OCI-LY1 (cell line): ENCODE measurements at regions not wholly inside any gene's neighbourhood (a gene's known extent, or its start where the extent isn't known, plus 50 kb on each side); places are given as distances from the start of the nearest gene placed in this dataset.

Experiments
- H2AFZ ChIP-seq: fragments of 200-600 bp; sonication (generic), shearing (Covaris generic); 2 replicates; pipeline ENCODE4 v1.6.0; 2014; ENCODE audit warnings: antibody characterized with exemption, mild to moderate bottlenecking, low read length
- H3F3A ChIP-seq: fragments of 200-600 bp; sonication (generic), shearing (Covaris generic); 2 replicates; pipeline ENCODE4 v1.6.0; 2014; ENCODE audit warnings: mild to moderate bottlenecking, antibody characterized with exemption, low read length, moderate library complexity; ENCODE audit not compliant: insufficient read depth
- H3K27ac ChIP-seq: fragments of 200-600 bp; sonication (generic); 2 replicates; pipeline ENCODE4 v1.5.1; 2014; ENCODE audit warnings: low read length, mixed run types, mild to moderate bottlenecking, low read depth; ENCODE audit not compliant: poor library complexity, severe bottlenecking
- H3K27me3 ChIP-seq: fragments of 200-600 bp; sonication (generic); 2 replicates; pipeline ENCODE4 v1.6.0; 2014; ENCODE audit warnings: antibody characterized with exemption, mild to moderate bottlenecking, low read length, moderate library complexity; ENCODE audit not compliant: insufficient read depth
- H3K36me3 ChIP-seq: fragments of 200-600 bp; sonication (generic); 2 replicates; pipeline ENCODE4 v1.6.1; 2014; ENCODE audit warnings: mild to moderate bottlenecking, antibody characterized with exemption, low read length, moderate library complexity, mixed read lengths; ENCODE audit not compliant: insufficient read depth
- H3K4me1 ChIP-seq: fragments of 200-600 bp; sonication (generic); 2 replicates; pipeline ENCODE4 v1.5.1; 2014; ENCODE audit warnings: mild to moderate bottlenecking, low read length, moderate library complexity; ENCODE audit not compliant: insufficient read depth, severe bottlenecking
- H3K4me2 ChIP-seq: fragments of 200-600 bp; sonication (generic), shearing (Covaris generic); 2 replicates; pipeline ENCODE4 v1.6.1; 2014; ENCODE audit warnings: low read length
- H3K4me3 ChIP-seq: fragments of 200-600 bp; sonication (generic); 2 replicates; pipeline ENCODE4 v1.5.1; 2014; ENCODE audit warnings: low read length, low read depth, mild to moderate bottlenecking, mixed read lengths; ENCODE audit not compliant: poor library complexity, severe bottlenecking
- H3K79me2 ChIP-seq: fragments of 200-600 bp; shearing (Covaris generic); 2 replicates; pipeline ENCODE4 v1.6.1; 2016; ENCODE audit warnings: mixed run types, low read length, mixed read lengths; ENCODE audit not compliant: insufficient read depth
- H3K9ac ChIP-seq: fragments of 200-600 bp; sonication (generic), shearing (Covaris generic); 2 replicates; pipeline ENCODE4 v1.6.1; 2014; ENCODE audit warnings: mild to moderate bottlenecking, low read length, mixed read lengths
- H3K9me2 ChIP-seq: fragments of 200-600 bp; sonication (generic), shearing (Covaris generic); 2 replicates; pipeline ENCODE4 v1.6.1; 2014; ENCODE audit warnings: low read depth, mild to moderate bottlenecking, low read length, mixed read lengths
- H3K9me3 ChIP-seq: fragments of 200-600 bp; shearing (Covaris generic); 2 replicates; pipeline ENCODE4 v1.6.1; 2014; ENCODE audit warnings: low read length, mixed read lengths
- H4K20me1 ChIP-seq: fragments of 200-600 bp; sonication (generic), shearing (Covaris generic); 2 replicates; pipeline ENCODE4 v1.6.0; 2016; ENCODE audit warnings: mild to moderate bottlenecking, low read length; ENCODE audit not compliant: insufficient read depth
- CTCF ChIP-seq: fragments of 200-600 bp; sonication (generic), shearing (Covaris generic); IDR thresholded peaks from 2 replicates; pipeline ENCODE4 v1.5.1; 2017; ENCODE audit warnings: mild to moderate bottlenecking, antibody characterized with exemption, low read length, moderate library complexity, mixed read lengths
- EZH2 ChIP-seq: fragments of 200-600 bp; sonication (generic), shearing (Covaris generic); IDR thresholded peaks from 2 replicates; pipeline ENCODE4 v1.8.0; 2017; ENCODE audit warnings: borderline replicate concordance, mixed run types, mild to moderate bottlenecking, antibody characterized with exemption, low read length, moderate library complexity, mixed read lengths

- Histone ChIP-seq H3F3A (no peaks in the 10 kb centered on the region), H3K79me2 (no peaks in the 10 kb centered on the region), H3K27me3 (no peaks in the 10 kb centered on the region), H3K4me3 (no peak overlapping the region), H3K9me3 (no peaks in the 10 kb centered on the region), H3K36me3 (no peaks in the 10 kb centered on the region), H3K9ac (no peak overlapping the region), H2AFZ (no peak overlapping the region), H3K9me2 (no peaks in the 10 kb centered on the region), H3K27ac (no peak overlapping the region), H3K4me2 (no peak overlapping the region), H3K4me1 (no peaks in the 10 kb centered on the region), H4K20me1 (no peaks in the 10 kb centered on the region)
- TF ChIP-seq CTCF, result no peak
- no peak for TF ChIP-seq EZH2
These were observed 197.0 kb downstream of the STK31 start for GRCh38 chr7:23907012-23907411.

- Histone ChIP-seq H3K9me2 (no peaks in the 10 kb centered on the region), H3K9me3 (no peaks in the 10 kb centered on the region), H4K20me1 (no peaks in the 10 kb centered on the region), H3K4me1 (no peaks in the 10 kb centered on the region), H3K27me3 (no peaks in the 10 kb centered on the region; the same call in 1 of the 2 replicates), H3K4me3 (no peak overlapping the region), H3K27ac (no peak overlapping the region), H3F3A (no peaks in the 10 kb centered on the region), H3K9ac (no peak overlapping the region), H3K36me3 (no peaks in the 10 kb centered on the region), H3K79me2 (no peaks in the 10 kb centered on the region), H3K4me2 (no peak overlapping the region), H2AFZ (no peak overlapping the region)
- TF ChIP-seq EZH2, result no peak
These were observed 199.4 kb downstream of the STK31 start for GRCh38 chr7:23909426-23909825.

- Histone ChIP-seq H3K27ac (no peak overlapping the region), H4K20me1 (no peaks in the 10 kb centered on the region), H2AFZ (no peak overlapping the region), H3K4me3 (no peak overlapping the region), H3K79me2 (no peaks in the 10 kb centered on the region), H3K36me3 (no peaks in the 10 kb centered on the region), H3K27me3 (no peaks in the 10 kb centered on the region; the same call in 1 of the 2 replicates), H3K9me3 (no peaks in the 10 kb centered on the region), H3K9me2 (no peaks in the 10 kb centered on the region), H3F3A (no peaks in the 10 kb centered on the region), H3K9ac (no peak overlapping the region), H3K4me1 (no peaks in the 10 kb centered on the region), H3K4me2 (no peak overlapping the region)
- TF ChIP-seq CTCF (no peak), EZH2 (no peak)
These were observed 202.0 kb downstream of the STK31 start for GRCh38 chr7:23912065-23912464.

GRCh38 chr7:23913016-23913415 is 203.0 kb downstream of the STK31 start:
- Histone ChIP-seq H2AFZ (no peak overlapping the region), H3K27me3 (no peaks in the 10 kb centered on the region; the same call in 1 of the 2 replicates), H3K9me3 (no peaks in the 10 kb centered on the region)

More at GRCh38 chr7:23913016-23913415, 203.0 kb downstream of the STK31 start:
- Histone ChIP-seq H3K27ac (no peak overlapping the region), H3K4me3 (no peak overlapping the region), H3K9me2 (no peaks in the 10 kb centered on the region), H3K9ac (no peak overlapping the region), H3K79me2 (no peaks in the 10 kb centered on the region), H3K36me3 (no peaks in the 10 kb centered on the region), H4K20me1 (no peaks in the 10 kb centered on the region), H3F3A (no peaks in the 10 kb centered on the region), H3K4me2 (no peak overlapping the region), H3K4me1 (no peaks in the 10 kb centered on the region)
- TF ChIP-seq EZH2 (no peak), CTCF (no peak)
